CD4-positive, alpha-beta T cell treated with Interleukin-4 for 4 hours (primary cell): ENCODE measurements at regions not wholly inside any gene's neighbourhood (a gene's known extent, or its start where the extent isn't known, plus 50 kb on each side); places are given as distances from the start of the nearest gene placed in this dataset.

ENCODE experiments used
- DNase-seq: peaks from one replicate; pipeline ENCODE4 v3.0.0-alpha.2; 2020

DNA sequence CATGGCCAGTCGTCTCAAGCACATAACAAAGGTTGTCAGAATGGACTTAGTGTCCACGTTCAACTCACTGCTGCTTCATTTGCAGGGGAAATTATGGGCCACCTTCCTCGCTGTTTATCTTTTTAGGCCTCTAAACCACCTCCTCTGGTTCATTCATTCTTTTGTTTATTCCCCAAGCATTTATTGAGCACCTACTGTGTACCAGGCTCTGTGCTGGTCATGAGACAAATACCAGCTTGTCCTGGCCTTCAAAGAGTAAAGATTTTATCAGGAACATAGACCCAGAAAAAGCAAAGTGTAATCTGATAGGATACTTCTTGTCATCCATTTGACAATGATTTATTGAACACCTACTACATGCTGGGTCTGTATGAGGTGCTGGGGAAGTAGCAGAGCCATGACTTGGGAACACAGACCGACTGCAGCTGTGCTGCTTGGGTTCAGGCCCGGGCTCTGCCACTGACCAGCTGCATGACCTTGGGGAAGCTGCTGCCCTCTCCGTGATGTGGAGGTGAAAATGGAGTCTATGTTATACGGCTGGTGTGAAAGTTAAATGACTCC is 63.4 kb upstream of the SLC6A6 start:
- DNase-seq: no peak

DNA sequence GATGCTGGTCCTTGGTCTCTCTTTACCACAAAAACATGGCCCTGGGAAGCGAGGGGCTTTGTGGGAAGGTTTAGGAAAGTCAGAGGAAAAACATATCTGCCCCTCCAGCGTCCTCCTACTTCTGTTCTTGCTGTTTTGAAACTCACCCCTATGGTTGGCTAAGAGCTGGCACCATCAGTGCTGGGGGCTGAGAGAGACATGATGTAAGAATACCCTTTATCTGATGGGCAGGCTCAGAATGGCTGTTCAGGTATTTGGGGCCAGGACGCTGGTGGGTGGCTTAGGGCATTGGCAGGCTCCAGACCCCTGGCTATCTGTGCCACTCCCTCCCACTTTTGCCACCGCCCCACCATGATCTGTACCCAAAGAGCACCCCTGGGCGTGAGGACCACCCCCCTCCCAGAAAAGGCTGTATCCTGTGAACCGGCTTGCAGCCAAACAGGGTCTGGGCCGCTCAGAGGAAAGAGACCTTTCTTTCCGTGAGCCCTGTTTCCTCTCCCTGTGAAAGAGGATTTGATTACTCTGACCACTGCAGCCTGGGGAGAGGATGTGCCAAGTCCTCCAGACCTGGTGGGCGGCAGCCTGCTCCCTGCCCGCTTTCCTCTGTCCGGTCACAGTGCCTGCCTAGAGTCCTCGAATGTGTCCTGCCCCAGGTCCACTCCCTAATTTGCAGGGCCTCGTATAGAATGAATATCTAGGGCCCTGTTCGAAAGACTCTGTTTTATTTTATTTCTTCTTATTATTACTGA is 61.3 kb upstream of the SLC6A6 start:
- DNase-seq: no peak

GRCh38 chr3:14343338-14344112 is 58.9 kb upstream of the SLC6A6 start:
- no peak for DNase-seq

DNA sequence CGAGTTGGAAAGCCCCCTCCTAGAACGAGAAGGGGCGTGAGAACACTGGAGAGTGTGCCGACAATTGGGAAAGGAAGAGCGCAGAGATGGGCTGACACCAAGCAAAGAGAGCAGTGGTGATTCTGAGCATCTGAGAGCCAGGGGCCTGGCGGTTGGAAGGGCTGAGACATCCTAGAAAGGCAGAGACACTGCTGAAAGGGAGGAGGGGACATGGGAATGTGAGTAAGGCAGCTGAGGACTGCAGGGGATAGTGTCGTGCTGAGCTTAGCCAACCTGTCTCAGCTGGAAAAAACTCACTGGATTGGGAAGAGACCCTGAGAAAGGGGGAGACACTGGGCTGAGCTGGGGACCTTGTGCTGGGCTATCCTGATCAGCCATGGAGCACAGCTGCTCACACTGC is 58.1 kb upstream of the SLC6A6 start:
- no peak for DNase-seq

DNA sequence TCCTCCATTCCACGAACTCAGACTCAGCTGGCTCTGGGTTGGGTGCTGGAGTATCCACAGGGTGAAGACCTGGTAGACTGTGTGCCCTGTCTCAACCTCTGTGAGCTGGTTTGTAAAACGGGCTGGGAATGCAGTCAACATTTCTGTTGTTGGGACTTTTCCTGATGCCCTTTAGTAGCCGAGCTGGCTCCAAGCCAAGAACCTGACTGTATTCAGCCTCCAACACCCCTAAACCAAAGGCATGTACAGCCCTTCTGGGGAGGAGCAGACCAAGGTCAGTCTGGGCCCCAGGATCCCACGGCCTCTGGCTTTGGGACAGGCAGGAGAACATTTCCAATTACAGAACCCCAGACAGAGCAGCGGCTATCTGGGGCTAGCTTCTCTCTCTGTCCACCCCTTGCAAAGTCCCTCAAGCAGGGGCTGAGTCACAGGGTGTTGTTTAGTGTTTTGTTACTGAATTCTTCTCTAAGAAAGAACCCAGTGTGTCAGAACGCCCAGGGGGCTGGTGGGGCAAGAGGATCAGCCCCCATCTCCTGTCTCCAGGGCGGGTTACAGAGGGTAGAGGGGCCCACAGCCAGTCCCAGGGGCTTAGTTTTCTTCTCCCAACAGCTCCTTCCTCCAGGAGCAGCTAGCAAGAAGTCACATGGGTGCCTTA is 56.8 kb upstream of the SLC6A6 start:
- DNase-seq: no peak

- DNase-seq: no peak
These were observed 56.2 kb upstream of the SLC6A6 start for GRCh38 chr3:14346191-14346590.

DNA sequence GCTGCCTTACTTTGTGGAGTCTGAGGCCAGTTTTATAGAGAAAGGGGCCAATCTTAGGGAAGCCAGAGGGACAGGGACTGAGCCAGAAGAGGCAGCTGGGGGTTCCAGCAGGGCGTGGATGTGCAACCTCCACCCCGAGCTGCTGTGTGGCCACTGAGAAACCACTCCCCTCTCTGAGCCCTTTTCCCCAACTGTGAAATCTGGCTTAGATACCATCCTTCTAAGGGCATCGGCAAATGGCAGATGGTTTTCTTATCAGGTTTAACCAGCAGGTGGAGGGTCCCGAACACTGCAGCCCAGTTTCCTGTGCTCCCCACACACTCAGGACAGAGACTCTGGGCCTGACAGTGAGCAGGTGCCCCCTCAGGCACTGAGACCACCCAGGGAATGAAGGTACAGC is 55.8 kb upstream of the SLC6A6 start:
- DNase-seq: no peak

DNA sequence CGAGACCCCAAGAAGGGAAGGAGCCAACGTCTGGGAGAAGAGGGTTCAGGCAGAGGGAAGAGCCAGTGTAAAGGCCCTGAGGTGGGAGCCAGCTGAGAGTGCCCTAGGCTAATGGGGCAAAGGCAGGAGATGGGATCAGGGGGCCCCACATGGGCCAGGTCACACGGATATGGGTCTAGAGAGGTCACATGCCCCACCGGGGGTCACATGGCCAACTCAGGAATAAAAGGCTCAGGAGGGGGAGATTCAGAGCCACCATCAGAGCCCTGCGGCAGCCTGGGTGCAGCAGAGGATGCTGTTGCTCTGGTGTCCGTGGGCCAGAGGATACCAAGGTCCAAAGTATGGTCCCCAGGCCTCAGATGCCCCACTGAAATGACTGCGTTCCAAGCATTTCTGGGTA is 55.3 kb upstream of the SLC6A6 start:
- DNase-seq: no peak

DNA sequence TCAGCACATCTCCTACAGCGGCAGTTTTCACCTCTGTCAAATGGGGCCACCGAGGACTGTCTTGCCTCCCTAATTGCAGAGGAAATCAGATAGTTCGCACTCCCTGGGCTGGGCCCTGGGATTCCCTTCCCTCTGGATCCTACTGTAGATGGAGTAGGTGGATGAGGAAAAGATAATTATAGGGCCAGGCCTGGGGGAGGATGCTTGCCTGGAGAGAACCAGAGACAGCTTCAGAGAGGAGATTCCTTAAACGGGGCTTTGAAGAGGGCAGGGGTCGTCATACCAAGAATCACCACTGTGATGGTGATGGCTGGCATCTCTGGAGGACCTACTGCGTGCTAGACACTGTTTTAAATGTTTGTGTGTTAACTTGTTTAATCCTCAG is 50.8 kb upstream of the SLC6A6 start:
- DNase-seq: no peak

DNA sequence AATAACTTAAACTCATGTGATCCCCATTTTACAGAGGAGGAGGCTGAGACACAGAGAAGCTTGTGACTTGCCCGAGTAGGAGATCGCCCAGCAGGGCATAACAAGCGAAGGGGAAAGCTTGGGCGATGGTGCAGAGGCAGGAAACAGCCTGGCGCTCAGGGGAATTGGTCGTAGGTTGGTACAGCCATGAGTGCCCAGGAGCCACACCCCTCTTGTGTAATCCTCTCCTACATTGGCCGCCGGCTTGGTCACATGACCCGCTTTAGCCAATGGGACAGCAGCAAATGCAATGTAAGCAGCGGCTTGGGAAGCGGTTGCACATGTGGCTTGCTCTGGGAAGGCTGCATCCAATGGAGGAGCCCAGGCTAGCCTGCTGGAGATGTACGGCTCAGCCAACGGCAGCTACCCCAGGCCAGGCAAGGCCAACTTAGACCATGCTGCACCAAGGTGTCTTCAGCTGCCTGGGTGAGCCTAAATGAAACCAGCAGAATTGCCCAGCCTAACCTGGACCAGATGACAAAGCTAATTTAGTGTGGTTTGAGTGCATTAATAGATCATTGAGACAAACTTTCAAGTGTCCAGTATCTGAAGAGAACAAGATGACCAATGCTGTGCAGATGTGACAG is 50.3 kb upstream of the SLC6A6 start:
- no peak for DNase-seq
